ENCODE measurements at regions not wholly inside any gene's neighbourhood (a gene's known extent, or its start where the extent isn't known, plus 50 kb on each side); places are given as distances from the start of the nearest gene placed in this dataset.

- TF ChIP-seq, protein P1, sequence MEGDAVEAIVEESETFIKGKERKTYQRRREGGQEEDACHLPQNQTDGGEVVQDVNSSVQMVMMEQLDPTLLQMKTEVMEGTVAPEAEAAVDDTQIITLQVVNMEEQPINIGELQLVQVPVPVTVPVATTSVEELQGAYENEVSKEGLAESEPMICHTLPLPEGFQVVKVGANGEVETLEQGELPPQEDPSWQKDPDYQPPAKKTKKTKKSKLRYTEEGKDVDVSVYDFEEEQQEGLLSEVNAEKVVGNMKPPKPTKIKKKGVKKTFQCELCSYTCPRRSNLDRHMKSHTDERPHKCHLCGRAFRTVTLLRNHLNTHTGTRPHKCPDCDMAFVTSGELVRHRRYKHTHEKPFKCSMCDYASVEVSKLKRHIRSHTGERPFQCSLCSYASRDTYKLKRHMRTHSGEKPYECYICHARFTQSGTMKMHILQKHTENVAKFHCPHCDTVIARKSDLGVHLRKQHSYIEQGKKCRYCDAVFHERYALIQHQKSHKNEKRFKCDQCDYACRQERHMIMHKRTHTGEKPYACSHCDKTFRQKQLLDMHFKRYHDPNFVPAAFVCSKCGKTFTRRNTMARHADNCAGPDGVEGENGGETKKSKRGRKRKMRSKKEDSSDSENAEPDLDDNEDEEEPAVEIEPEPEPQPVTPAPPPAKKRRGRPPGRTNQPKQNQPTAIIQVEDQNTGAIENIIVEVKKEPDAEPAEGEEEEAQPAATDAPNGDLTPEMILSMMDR (IDR thresholded peaks at IDR 0.05) = no peak
- Histone ChIP-seq H3K36me3 (no peaks in the 10 kb centered on the region), H3K27ac (no peak overlapping the region), H3K27me3 (no peaks in the 10 kb centered on the region), H3K9me3 (no peaks in the 10 kb centered on the region), H3K4me1 (peaks cover 0 to 12% (median 0%) of the 10 kb centered on the region in 4 donors), H3K4me3 (no peak overlapping the region)
- no peak for DNase-seq
- intact Hi-C loops (cut with DNase I; ENCODE audit: low total_unique reads) = no loop called here
These were observed 113.2 kb upstream of the CD93 start for GRCh38 chr20:23199356-23199755.

DNA sequence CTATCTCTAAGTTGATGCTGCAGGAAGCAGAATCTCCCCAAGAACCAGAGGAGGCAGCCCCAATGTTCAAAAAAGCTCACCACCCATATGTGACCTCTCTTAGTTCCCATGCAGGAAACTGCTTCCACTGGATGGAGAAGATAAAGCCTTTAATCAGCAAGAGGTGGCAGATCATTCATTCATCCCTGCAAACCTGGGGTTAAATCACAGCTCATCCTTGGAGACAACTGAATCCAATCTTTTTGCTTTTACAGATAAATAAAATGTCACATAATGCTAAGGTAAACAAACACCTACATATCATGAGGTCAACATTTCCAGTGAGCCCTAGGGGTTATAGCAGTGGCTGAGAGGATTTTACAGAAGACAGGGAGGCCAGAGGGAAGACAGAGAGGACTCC lies 112.7 kb upstream of the CD93 start:
- Histone ChIP-seq H3K36me3 (no peaks in the 10 kb centered on the region), H3K9me3 (no peaks in the 10 kb centered on the region), H3K4me1 (peaks cover 0 to 12% (median 0%) of the 10 kb centered on the region in 4 donors), H3K27ac (no peak overlapping the region), H3K4me3 (no peak overlapping the region), H3K27me3 (no peaks in the 10 kb centered on the region)
- TF ChIP-seq, protein P1 (IDR thresholded peaks at IDR 0.05) = no peak
- intact Hi-C loops (cut with DNase I; ENCODE audit: low total_unique reads) = no loop called here
- DNase-seq = no peak

- Histone ChIP-seq H3K27ac (no peak overlapping the region), H3K4me3 (no peak overlapping the region), H3K27me3 (no peaks in the 10 kb centered on the region), H3K9me3 (no peaks in the 10 kb centered on the region), H3K4me1 (peaks cover 0 to 3% (median 0%) of the 10 kb centered on the region in 4 donors), H3K36me3 (no peaks in the 10 kb centered on the region)
- TF ChIP-seq, protein P1 (IDR thresholded peaks at IDR 0.05) = no peak
- intact Hi-C loops (cut with DNase I; ENCODE audit: low total_unique reads) = no loop called here
- DNase-seq = no peak
These were observed 111.7 kb upstream of the CD93 start for GRCh38 chr20:23197836-23198235.

DNA sequence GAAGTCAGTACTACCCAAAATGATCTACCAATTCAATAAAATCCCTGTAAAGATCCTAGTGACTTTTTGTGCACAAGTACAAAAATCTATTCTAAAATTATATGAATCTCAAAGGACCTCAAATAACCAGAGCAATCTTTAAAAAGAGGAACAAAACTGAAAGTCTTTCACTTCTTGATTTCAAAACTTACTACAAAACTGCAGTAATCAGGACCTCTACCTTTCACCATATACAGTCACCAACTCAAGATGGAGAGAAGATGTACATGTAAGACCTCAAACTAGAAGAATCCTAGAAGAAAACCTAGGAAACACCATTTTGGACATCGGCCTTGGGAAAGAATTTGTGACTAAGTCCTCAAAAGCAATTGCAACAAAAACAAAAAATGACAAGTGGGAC lies 109.5 kb upstream of the CD93 start:
- intact Hi-C loops (cut with DNase I; ENCODE audit: low total_unique reads) = no loop called here
- TF ChIP-seq, protein P1 (IDR thresholded peaks at IDR 0.05) = no peak

GRCh38 chr20:23193801-23194384 lies 107.8 kb upstream of the CD93 start:
- no peak overlapping the region for H3K27ac ChIP-seq
- intact Hi-C loops (cut with DNase I; ENCODE audit: low total_unique reads) = no loop called here
- TF ChIP-seq, protein P1 (IDR thresholded peaks at IDR 0.05) = no peak
- no peak for DNase-seq
- H3K4me1 ChIP-seq = no peaks in the 10 kb centered on the region
- no peaks in the 10 kb centered on the region for H3K27me3 ChIP-seq
- H3K4me3 ChIP-seq = no peak overlapping the region
- no peaks in the 10 kb centered on the region for H3K9me3 ChIP-seq
- no peaks in the 10 kb centered on the region for H3K36me3 ChIP-seq

More for the DNA sequence above, 109.5 kb upstream of the CD93 start:
- H3K27ac ChIP-seq = no peak overlapping the region
- no peaks in the 10 kb centered on the region for H3K9me3 ChIP-seq
- no peaks in the 10 kb centered on the region for H3K4me1 ChIP-seq
- no peaks in the 10 kb centered on the region for H3K36me3 ChIP-seq
- no peak overlapping the region for H3K4me3 ChIP-seq
- H3K27me3 ChIP-seq = no peaks in the 10 kb centered on the region
- no peak for DNase-seq

DNA sequence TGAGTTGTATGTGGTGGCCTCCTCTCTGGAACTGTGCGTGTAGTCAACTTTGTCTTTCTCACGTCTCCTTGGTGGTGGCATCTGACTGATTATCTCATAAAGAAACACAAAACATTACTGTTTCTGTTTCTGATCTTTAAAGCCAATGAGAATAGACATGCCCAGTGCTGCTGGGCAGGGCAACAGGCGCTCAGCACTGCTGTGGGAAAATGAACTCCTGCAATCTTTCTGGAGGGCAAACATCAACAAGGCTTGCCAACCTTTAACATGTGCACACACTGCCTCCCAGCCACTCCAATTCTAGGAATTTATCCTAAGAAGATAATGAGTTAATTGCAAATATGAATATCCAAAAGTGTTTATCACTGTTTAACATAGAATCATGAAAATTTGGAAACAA lies 106.3 kb upstream of the CD93 start:
- Histone ChIP-seq H3K27ac (no peak overlapping the region), H3K9me3 (no peaks in the 10 kb centered on the region), H3K27me3 (no peaks in the 10 kb centered on the region), H3K36me3 (no peaks in the 10 kb centered on the region), H3K4me1 (peaks cover 0 to 6% (median 2%) of the 10 kb centered on the region in 4 donors), H3K4me3 (no peak overlapping the region)
- intact Hi-C loops (cut with DNase I; ENCODE audit: low total_unique reads) = no loop called here
- TF ChIP-seq, protein P1 (IDR thresholded peaks at IDR 0.05) = no peak
- no peak for DNase-seq

Measured in tibial artery (tissue), 4 donors.